ENCODE measurements at regions not wholly inside any gene's neighbourhood (a gene's known extent, or its start where the extent isn't known, plus 50 kb on each side); places are given as distances from the start of the nearest gene placed in this dataset.

GRCh38 chr2:60379684-60380083 lies 173.8 kb downstream of the BCL11A start:
- H3K27ac Mint-ChIP-seq (ENCODE audit: unreplicated experiment), result no peak overlapping the region
- no peak overlapping the region for H3K4me3 Mint-ChIP-seq (ENCODE audit: low read depth, unreplicated experiment)
- H3K9me3 Mint-ChIP-seq (ENCODE audit: low read depth, unreplicated experiment), result peaks cover 6% of the 10 kb centered on the region
- no TSS peak for BruUV-seq (replicated peaks)
- no peak for TF ChIP-seq CTCF (IDR thresholded peaks at IDR 0.05; ENCODE audit: unreplicated experiment)
- DNase-seq, result no peak
- intact Hi-C loops (cut with micrococcal nuclease; ENCODE audit: unreplicated experiment), result no loop called here
- H3K36me3 Mint-ChIP-seq (ENCODE audit: insufficient read depth, unreplicated experiment), result no peaks in the 10 kb centered on the region
- CTCF ChIA-PET, result no interaction called here
- H3K27me3 Mint-ChIP-seq (ENCODE audit: unreplicated experiment), result peaks cover 28% of the 10 kb centered on the region
- no peaks in the 10 kb centered on the region for H3K4me1 Mint-ChIP-seq (ENCODE audit: low read depth, unreplicated experiment)

DNA sequence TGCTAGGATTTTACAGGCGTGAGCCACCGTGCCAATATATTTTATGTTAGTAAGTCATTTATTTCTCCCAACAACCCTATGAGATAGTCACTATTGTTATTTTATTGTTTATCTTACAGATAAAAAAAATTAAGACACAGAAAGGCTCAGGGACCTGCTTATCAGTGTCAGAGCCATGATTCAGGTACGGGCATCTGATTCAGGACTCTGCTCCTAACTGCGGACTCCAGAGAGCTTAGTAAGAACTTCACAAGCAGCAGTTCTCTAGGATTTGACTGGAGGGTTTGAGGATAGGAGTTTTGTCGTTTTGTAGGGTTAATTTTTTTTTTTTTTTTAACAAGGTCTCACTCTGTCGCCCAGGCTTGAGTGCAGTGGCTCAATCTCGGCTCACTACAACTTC lies 174.2 kb downstream of the BCL11A start:
- Mint-ChIP-seq H3K9me3 (ENCODE audit: low read depth, unreplicated experiment) (peaks cover 6% of the 10 kb centered on the region), H3K27me3 (ENCODE audit: unreplicated experiment) (peaks cover 28% of the 10 kb centered on the region), H3K4me3 (ENCODE audit: low read depth, unreplicated experiment) (no peak overlapping the region), H3K36me3 (ENCODE audit: insufficient read depth, unreplicated experiment) (no peaks in the 10 kb centered on the region), H3K27ac (ENCODE audit: unreplicated experiment) (no peak overlapping the region), H3K4me1 (ENCODE audit: low read depth, unreplicated experiment) (no peaks in the 10 kb centered on the region)
- DNase-seq, result no peak
- intact Hi-C loops (cut with micrococcal nuclease; ENCODE audit: unreplicated experiment), result no loop called here
- CTCF ChIA-PET, result no interaction called here
- no peak for TF ChIP-seq CTCF (IDR thresholded peaks at IDR 0.05; ENCODE audit: unreplicated experiment)
- no TSS peak for BruUV-seq (replicated peaks)

- Mint-ChIP-seq H3K9me3 (ENCODE audit: low read depth, unreplicated experiment) (peaks cover 5% of the 10 kb centered on the region), H3K4me1 (ENCODE audit: low read depth, unreplicated experiment) (no peaks in the 10 kb centered on the region), H3K27me3 (ENCODE audit: unreplicated experiment) (peaks cover 15% of the 10 kb centered on the region), H3K4me3 (ENCODE audit: low read depth, unreplicated experiment) (no peak overlapping the region), H3K27ac (ENCODE audit: unreplicated experiment) (no peak overlapping the region), H3K36me3 (ENCODE audit: insufficient read depth, unreplicated experiment) (no peaks in the 10 kb centered on the region)
- intact Hi-C loops (cut with micrococcal nuclease; ENCODE audit: unreplicated experiment), result no loop called here
- no peak for TF ChIP-seq CTCF (IDR thresholded peaks at IDR 0.05; ENCODE audit: unreplicated experiment)
- no TSS peak for BruUV-seq (replicated peaks)
- no peak for DNase-seq
- CTCF ChIA-PET, result no interaction called here
Measured at GRCh38 chr2:60377825-60378224, 175.6 kb downstream of the BCL11A start.

GRCh38 chr2:60376252-60376651 lies 177.2 kb downstream of the BCL11A start:
- Mint-ChIP-seq H3K36me3 (ENCODE audit: insufficient read depth, unreplicated experiment) (no peaks in the 10 kb centered on the region), H3K4me3 (ENCODE audit: low read depth, unreplicated experiment) (no peak overlapping the region), H3K9me3 (ENCODE audit: low read depth, unreplicated experiment) (no peaks in the 10 kb centered on the region), H3K27me3 (ENCODE audit: unreplicated experiment) (no peaks in the 10 kb centered on the region), H3K4me1 (ENCODE audit: low read depth, unreplicated experiment) (no peaks in the 10 kb centered on the region), H3K27ac (ENCODE audit: unreplicated experiment) (no peak overlapping the region)
- DNase-seq, result no peak
- intact Hi-C loops (cut with micrococcal nuclease; ENCODE audit: unreplicated experiment), result no loop called here
- BruUV-seq (replicated peaks), result no TSS peak
- CTCF ChIA-PET, result no interaction called here
- no peak for TF ChIP-seq CTCF (IDR thresholded peaks at IDR 0.05; ENCODE audit: unreplicated experiment)

- no peaks in the 10 kb centered on the region for H3K27me3 Mint-ChIP-seq (ENCODE audit: unreplicated experiment)
- DNase-seq, result no peak
- no peaks in the 10 kb centered on the region for H3K9me3 Mint-ChIP-seq (ENCODE audit: low read depth, unreplicated experiment)
- no peak overlapping the region for H3K27ac Mint-ChIP-seq (ENCODE audit: unreplicated experiment)
- intact Hi-C loops (cut with micrococcal nuclease; ENCODE audit: unreplicated experiment), result no loop called here
- H3K4me1 Mint-ChIP-seq (ENCODE audit: low read depth, unreplicated experiment), result no peaks in the 10 kb centered on the region
- H3K4me3 Mint-ChIP-seq (ENCODE audit: low read depth, unreplicated experiment), result no peak overlapping the region
- CTCF ChIA-PET, result interaction anchor here (0.5 kb wide), 1 partner anchor 198 kb away, joined by 3 read pairs; no protein-coding TSS in a partner anchor
- no TSS peak for BruUV-seq (replicated peaks)
- TF ChIP-seq CTCF (IDR thresholded peaks at IDR 0.05; ENCODE audit: unreplicated experiment), result no peak
- no peaks in the 10 kb centered on the region for H3K36me3 Mint-ChIP-seq (ENCODE audit: insufficient read depth, unreplicated experiment)
Measured at GRCh38 chr2:60371681-60372080, 181.8 kb downstream of the BCL11A start.

All from Calu3 (cell line).